ENCODE measurements at regions not wholly inside any gene's neighbourhood (a gene's known extent, or its start where the extent isn't known, plus 50 kb on each side); places are given as distances from the start of the nearest gene placed in this dataset.

- Histone ChIP-seq H3K4me1 (replicated peaks) (no peaks in the 10 kb centered on the region), H3K9me3 (no peaks in the 10 kb centered on the region), H3K27ac (no peak overlapping the region), H3K4me3 (no peak overlapping the region), H3K36me3 (no peaks in the 10 kb centered on the region), H3K27me3 (replicated peaks; ENCODE audit: insufficient read depth) (no peaks in the 10 kb centered on the region)
- TF ChIP-seq CTCF (IDR thresholded peaks at IDR 0.05) (no peak), POLR2AphosphoS5 (IDR thresholded peaks at IDR 0.05) (no peak), POLR2A (IDR thresholded peaks at IDR 0.05) (no peak)
- intact Hi-C loops (cut with DNase I), result no loop called here
- DNase-seq (ENCODE audit: low spot score), result no peak
- WGBS, result 93% methylated on average over 2 of the region's 2 CpGs
Observed at GRCh38 chr12:105462831-105463230, 132.3 kb downstream of the C12orf75 start.

GRCh38 chr12:105464406-105464805 lies 133.9 kb downstream of the C12orf75 start:
- Histone ChIP-seq H3K27ac (no peak overlapping the region), H3K4me1 (replicated peaks) (no peaks in the 10 kb centered on the region), H3K36me3 (no peaks in the 10 kb centered on the region), H3K27me3 (replicated peaks; ENCODE audit: insufficient read depth) (no peaks in the 10 kb centered on the region), H3K4me3 (no peak overlapping the region), H3K9me3 (no peaks in the 10 kb centered on the region)
- TF ChIP-seq POLR2AphosphoS5 (IDR thresholded peaks at IDR 0.05) (no peak), POLR2A (IDR thresholded peaks at IDR 0.05) (no peak), CTCF (IDR thresholded peaks at IDR 0.05) (no peak)
- intact Hi-C loops (cut with DNase I), result no loop called here
- DNase-seq (ENCODE audit: low spot score), result no peak
- WGBS, result 22% methylated on average over 3 of the region's 3 CpGs

- no peak overlapping the region for H3K4me3 ChIP-seq
- no peaks in the 10 kb centered on the region for H3K4me1 ChIP-seq (replicated peaks)
- 78% methylated on average over 5 of the region's 5 CpGs for WGBS
- H3K27me3 ChIP-seq (replicated peaks; ENCODE audit: insufficient read depth), result no peaks in the 10 kb centered on the region
- H3K36me3 ChIP-seq, result no peaks in the 10 kb centered on the region
- no peak overlapping the region for H3K27ac ChIP-seq
- DNase-seq (ENCODE audit: low spot score), result no peak
- intact Hi-C loops (cut with DNase I), result no loop called here
- H3K9me3 ChIP-seq, result no peaks in the 10 kb centered on the region
- TF ChIP-seq CTCF (IDR thresholded peaks at IDR 0.05), result no peak
- TF ChIP-seq POLR2A (IDR thresholded peaks at IDR 0.05), result no peak
- TF ChIP-seq POLR2AphosphoS5 (IDR thresholded peaks at IDR 0.05), result no peak
Observed at GRCh38 chr12:105466231-105466900, 135.9 kb downstream of the C12orf75 start.

- H3K4me3 ChIP-seq, result no peak overlapping the region
- no peaks in the 10 kb centered on the region for H3K9me3 ChIP-seq
- WGBS, result 92% methylated on average over 7 of the region's 7 CpGs
- intact Hi-C loops (cut with DNase I), result no loop called here
- DNase-seq (ENCODE audit: low spot score), result no peak
- no peak overlapping the region for H3K27ac ChIP-seq
- H3K4me1 ChIP-seq (replicated peaks), result no peaks in the 10 kb centered on the region
- no peaks in the 10 kb centered on the region for H3K36me3 ChIP-seq
- no peaks in the 10 kb centered on the region for H3K27me3 ChIP-seq (replicated peaks; ENCODE audit: insufficient read depth)
- TF ChIP-seq CTCF (IDR thresholded peaks at IDR 0.05) (no peak), POLR2AphosphoS5 (IDR thresholded peaks at IDR 0.05) (no peak), POLR2A (IDR thresholded peaks at IDR 0.05) (no peak)
Observed at GRCh38 chr12:105466901-105467598, 136.6 kb downstream of the C12orf75 start.
